ENCODE measurements at regions not wholly inside any gene's neighbourhood (a gene's known extent, or its start where the extent isn't known, plus 50 kb on each side); places are given as distances from the start of the nearest gene placed in this dataset.
A peak's percentile ranks its signal among the peaks of the same experiment; 100 is the strongest.
"Not testable (repeated sequence)": the region's sequence is repeated elsewhere in the genome, so short reads cannot be mapped to it uniquely, and the experiment has no call there.

- H3K4me3 ChIP-seq (ENCODE audit: low read length); H3K9ac ChIP-seq (ENCODE audit: low read depth, low read length); H3K9me3 ChIP-seq (replicated peaks; ENCODE audit: low read length); H3K27me3 ChIP-seq (ENCODE audit: control insufficient read depth, insufficient read depth, low read length); H3K36me3 ChIP-seq (ENCODE audit: insufficient read depth, low read length); H3K4me1 ChIP-seq (ENCODE audit: control insufficient read depth, insufficient read depth, low read length); H3K4me2 ChIP-seq (ENCODE audit: low read length): not testable (repeated sequence)
Measured at GRCh38 chr13:104493502-104493901, 1427.3 kb upstream of the SLC10A2 start.

GRCh38 chr13:104491916-104492315, 1425.7 kb upstream of the SLC10A2 start:
- Histone ChIP-seq H3K9me3 (replicated peaks; ENCODE audit: low read length) (no peaks in the 10 kb centered on the region), H3K4me2 (ENCODE audit: low read length) (no peak overlapping the region), H3K4me3 (ENCODE audit: low read length) (no peak overlapping the region), H3K4me1 (ENCODE audit: control insufficient read depth, insufficient read depth, low read length) (no peaks in the 10 kb centered on the region), H3K9ac (ENCODE audit: low read depth, low read length) (no peak overlapping the region), H3K27me3 (ENCODE audit: control insufficient read depth, insufficient read depth, low read length) (no peaks in the 10 kb centered on the region), H3K36me3 (ENCODE audit: insufficient read depth, low read length) (no peaks in the 10 kb centered on the region)

- Histone ChIP-seq H3K9ac (ENCODE audit: low read depth, low read length) (no peak overlapping the region), H3K4me1 (ENCODE audit: control insufficient read depth, insufficient read depth, low read length) (no peaks in the 10 kb centered on the region), H3K36me3 (ENCODE audit: insufficient read depth, low read length) (no peaks in the 10 kb centered on the region)
Measured at GRCh38 chr13:104487006-104487405, 1420.8 kb upstream of the SLC10A2 start.

GRCh38 chr13:104485571-104485970, 1419.4 kb upstream of the SLC10A2 start:
- no peak overlapping the region for H3K9ac ChIP-seq (ENCODE audit: low read depth, low read length)
- no peaks in the 10 kb centered on the region for H3K36me3 ChIP-seq (ENCODE audit: insufficient read depth, low read length)
- H3K27me3 ChIP-seq (ENCODE audit: control insufficient read depth, insufficient read depth, low read length), result no peaks in the 10 kb centered on the region
- H3K4me1 ChIP-seq (ENCODE audit: control insufficient read depth, insufficient read depth, low read length), result no peaks in the 10 kb centered on the region
- no peak overlapping the region for H3K4me2 ChIP-seq (ENCODE audit: low read length)
- H3K4me3 ChIP-seq (ENCODE audit: low read length), result no peak overlapping the region
- H3K9me3 ChIP-seq (replicated peaks; ENCODE audit: low read length), result no peaks in the 10 kb centered on the region

More at GRCh38 chr13:104487006-104487405, 1420.8 kb upstream of the SLC10A2 start:
- H3K4me3 ChIP-seq (ENCODE audit: low read length), result no peak overlapping the region
- H3K9me3 ChIP-seq (replicated peaks; ENCODE audit: low read length), result no peaks in the 10 kb centered on the region
- no peak overlapping the region for H3K4me2 ChIP-seq (ENCODE audit: low read length)
- H3K27me3 ChIP-seq (ENCODE audit: control insufficient read depth, insufficient read depth, low read length), result no peaks in the 10 kb centered on the region

- no peaks in the 10 kb centered on the region for H3K4me1 ChIP-seq (ENCODE audit: control insufficient read depth, insufficient read depth, low read length)
- H3K4me3 ChIP-seq (ENCODE audit: low read length), result no peak overlapping the region
- H3K4me2 ChIP-seq (ENCODE audit: low read length), result no peak overlapping the region
- H3K27me3 ChIP-seq (ENCODE audit: control insufficient read depth, insufficient read depth, low read length), result no peaks in the 10 kb centered on the region
- peaks cover 3% of the 10 kb centered on the region for H3K9me3 ChIP-seq (replicated peaks; ENCODE audit: low read length)
- no peaks in the 10 kb centered on the region for H3K36me3 ChIP-seq (ENCODE audit: insufficient read depth, low read length)
- H3K9ac ChIP-seq (ENCODE audit: low read depth, low read length), result no peak overlapping the region
Measured at GRCh38 chr13:104483631-104484030, 1417.4 kb upstream of the SLC10A2 start.

- Histone ChIP-seq H3K36me3 (ENCODE audit: insufficient read depth, low read length) (no peaks in the 10 kb centered on the region), H3K9me3 (replicated peaks; ENCODE audit: low read length) (peaks cover 3% of the 10 kb centered on the region), H3K4me3 (ENCODE audit: low read length) (no peak overlapping the region), H3K4me1 (ENCODE audit: control insufficient read depth, insufficient read depth, low read length) (peaks cover 12% of the 10 kb centered on the region), H3K4me2 (ENCODE audit: low read length) (peak overlapping the region; percentile 21), H3K27me3 (ENCODE audit: control insufficient read depth, insufficient read depth, low read length) (no peaks in the 10 kb centered on the region), H3K9ac (ENCODE audit: low read depth, low read length) (peak overlapping the region; percentile 45)
Measured at GRCh38 chr13:104477261-104477660, 1411.0 kb upstream of the SLC10A2 start.

- Histone ChIP-seq H3K4me3 (ENCODE audit: low read length) (no peak overlapping the region), H3K9me3 (replicated peaks; ENCODE audit: low read length) (peaks cover 2% of the 10 kb centered on the region), H3K36me3 (ENCODE audit: insufficient read depth, low read length) (no peaks in the 10 kb centered on the region), H3K4me1 (ENCODE audit: control insufficient read depth, insufficient read depth, low read length) (peaks cover 12% of the 10 kb centered on the region), H3K27me3 (ENCODE audit: control insufficient read depth, insufficient read depth, low read length) (no peaks in the 10 kb centered on the region), H3K4me2 (ENCODE audit: low read length) (no peak overlapping the region), H3K9ac (ENCODE audit: low read depth, low read length) (no peak overlapping the region)
Measured at GRCh38 chr13:104473936-104474335, 1407.7 kb upstream of the SLC10A2 start.

- Histone ChIP-seq H3K4me3 (ENCODE audit: low read length) (no peak overlapping the region), H3K4me2 (ENCODE audit: low read length) (no peak overlapping the region), H3K9ac (ENCODE audit: low read depth, low read length) (no peak overlapping the region), H3K4me1 (ENCODE audit: control insufficient read depth, insufficient read depth, low read length) (no peaks in the 10 kb centered on the region), H3K27me3 (ENCODE audit: control insufficient read depth, insufficient read depth, low read length) (no peaks in the 10 kb centered on the region), H3K36me3 (ENCODE audit: insufficient read depth, low read length) (no peaks in the 10 kb centered on the region), H3K9me3 (replicated peaks; ENCODE audit: low read length) (no peaks in the 10 kb centered on the region)
Measured at GRCh38 chr13:104466016-104466415, 1399.8 kb upstream of the SLC10A2 start.

GRCh38 chr13:104461049-104461448, 1394.8 kb upstream of the SLC10A2 start:
- Histone ChIP-seq H3K9ac (ENCODE audit: low read depth, low read length) (no peak overlapping the region), H3K4me1 (ENCODE audit: control insufficient read depth, insufficient read depth, low read length) (peaks cover 3% of the 10 kb centered on the region), H3K4me2 (ENCODE audit: low read length) (no peak overlapping the region), H3K9me3 (replicated peaks; ENCODE audit: low read length) (no peaks in the 10 kb centered on the region), H3K36me3 (ENCODE audit: insufficient read depth, low read length) (no peaks in the 10 kb centered on the region), H3K27me3 (ENCODE audit: control insufficient read depth, insufficient read depth, low read length) (no peaks in the 10 kb centered on the region), H3K4me3 (ENCODE audit: low read length) (no peak overlapping the region)

- Histone ChIP-seq H3K9ac (ENCODE audit: low read depth, low read length) (no peak overlapping the region), H3K4me3 (ENCODE audit: low read length) (no peak overlapping the region), H3K9me3 (replicated peaks; ENCODE audit: low read length) (no peaks in the 10 kb centered on the region), H3K4me2 (ENCODE audit: low read length) (no peak overlapping the region), H3K27me3 (ENCODE audit: control insufficient read depth, insufficient read depth, low read length) (no peaks in the 10 kb centered on the region), H3K4me1 (ENCODE audit: control insufficient read depth, insufficient read depth, low read length) (peaks cover 3% of the 10 kb centered on the region), H3K36me3 (ENCODE audit: insufficient read depth, low read length) (no peaks in the 10 kb centered on the region)
Measured at GRCh38 chr13:104460554-104460953, 1394.3 kb upstream of the SLC10A2 start.

GRCh38 chr13:104450006-104450405, 1383.8 kb upstream of the SLC10A2 start:
- Histone ChIP-seq H3K4me3 (ENCODE audit: low read length) (no peak overlapping the region), H3K4me2 (ENCODE audit: low read length) (no peak overlapping the region), H3K9me3 (replicated peaks; ENCODE audit: low read length) (no peaks in the 10 kb centered on the region), H3K36me3 (ENCODE audit: insufficient read depth, low read length) (no peaks in the 10 kb centered on the region), H3K4me1 (ENCODE audit: control insufficient read depth, insufficient read depth, low read length) (no peaks in the 10 kb centered on the region), H3K9ac (ENCODE audit: low read depth, low read length) (no peak overlapping the region), H3K27me3 (ENCODE audit: control insufficient read depth, insufficient read depth, low read length) (no peaks in the 10 kb centered on the region)

- no peaks in the 10 kb centered on the region for H3K27me3 ChIP-seq (ENCODE audit: control insufficient read depth, insufficient read depth, low read length)
- no peaks in the 10 kb centered on the region for H3K36me3 ChIP-seq (ENCODE audit: insufficient read depth, low read length)
- no peak overlapping the region for H3K4me2 ChIP-seq (ENCODE audit: low read length)
- H3K4me1 ChIP-seq (ENCODE audit: control insufficient read depth, insufficient read depth, low read length), result no peaks in the 10 kb centered on the region
- H3K9ac ChIP-seq (ENCODE audit: low read depth, low read length), result no peak overlapping the region
- H3K9me3 ChIP-seq (replicated peaks; ENCODE audit: low read length), result no peaks in the 10 kb centered on the region
- no peak overlapping the region for H3K4me3 ChIP-seq (ENCODE audit: low read length)
Measured at GRCh38 chr13:104447348-104447747, 1381.1 kb upstream of the SLC10A2 start.

All from skeletal muscle satellite cell (primary cell).